NCI-H748 (cell line): ENCODE measurements at regions not wholly inside any gene's neighbourhood (a gene's known extent, or its start where the extent isn't known, plus 50 kb on each side); places are given as distances from the start of the nearest gene placed in this dataset.
A peak's percentile ranks its signal among the peaks of the same experiment; 100 is the strongest.

Source experiments
- DNase-seq: peaks from one replicate; lab custom pipeline; 2025; ENCODE audit not compliant: unreplicated experiment; lab: John Stamatoyannopoulos, UW

GRCh38 chr4:81572402-81572801 is 100.7 kb upstream of the RASGEF1B start:
- DNase-seq: no peak

GRCh38 chr4:81571105-81571504 is 99.4 kb upstream of the RASGEF1B start:
- DNase-seq: no peak

GRCh38 chr4:81566161-81566591 is 94.5 kb upstream of the RASGEF1B start:
- DNase-seq: no peak

GRCh38 chr4:81565142-81565870 is 93.6 kb upstream of the RASGEF1B start:
- no peak for DNase-seq

GRCh38 chr4:81564025-81564424 is 92.3 kb upstream of the RASGEF1B start:
- DNase-seq: no peak

GRCh38 chr4:81562093-81562492 is 90.4 kb upstream of the RASGEF1B start:
- DNase-seq: no peak

GRCh38 chr4:81557306-81557705 is 85.6 kb upstream of the RASGEF1B start:
- DNase-seq: no peak

- no peak for DNase-seq
Measured at GRCh38 chr4:81555489-81555888, 83.8 kb upstream of the RASGEF1B start.

- no peak for DNase-seq
Measured at GRCh38 chr4:81552086-81552485, 80.4 kb upstream of the RASGEF1B start.

- DNase-seq: no peak
Measured at GRCh38 chr4:81550388-81550859, 78.7 kb upstream of the RASGEF1B start.

- DNase-seq: peak; percentile 3
Measured at GRCh38 chr4:81549984-81550383, 78.3 kb upstream of the RASGEF1B start.

GRCh38 chr4:81546777-81547176 is 75.1 kb upstream of the RASGEF1B start:
- no peak for DNase-seq

- no peak for DNase-seq
Measured at GRCh38 chr4:81541161-81541945, 69.6 kb upstream of the RASGEF1B start.

- no peak for DNase-seq
Measured at GRCh38 chr4:81538716-81539427, 67.2 kb upstream of the RASGEF1B start.

GRCh38 chr4:81531410-81531809 is 59.7 kb upstream of the RASGEF1B start:
- DNase-seq: no peak

GRCh38 chr4:81528979-81529378 is 57.3 kb upstream of the RASGEF1B start:
- DNase-seq: no peak

- no peak for DNase-seq
Measured at GRCh38 chr4:81528200-81528599, 56.5 kb upstream of the RASGEF1B start.

- no peak for DNase-seq
Measured at GRCh38 chr4:81527709-81528108, 56.0 kb upstream of the RASGEF1B start.

- no peak for DNase-seq
Measured at GRCh38 chr4:81527115-81527514, 55.4 kb upstream of the RASGEF1B start.

- no peak for DNase-seq
Measured at GRCh38 chr4:81526706-81527105, 55.0 kb upstream of the RASGEF1B start.

GRCh38 chr4:81523672-81524327 is 52.1 kb upstream of the RASGEF1B start:
- DNase-seq: peak; percentile 45
